Central memory CD8-positive, alpha-beta T cell (primary cell): ENCODE measurements at regions not wholly inside any gene's neighbourhood (a gene's known extent, or its start where the extent isn't known, plus 50 kb on each side); places are given as distances from the start of the nearest gene placed in this dataset.

Experiments used
- ATAC-seq: fragments of 150-1000 bp; cut with Tn5 transposase; replicated peaks from 2 replicates; pipeline ENCODE4 v1.10.0; 2022; ENCODE audit warnings: mild to moderate bottlenecking, moderate FRiP score, moderate number of reproducible peaks; ENCODE audit not compliant: poor library complexity, severe bottlenecking; ENCODE audit errors: extremely low read depth
- DNase-seq, 2 donors: peaks; one replicate each; pipeline ENCODE4 v3.0.0; 2021; ENCODE audit warnings: low spot score in 2 of 2
- H3K27ac Mint-ChIP-seq: one replicate; pipeline ENCODE4 v1.8.0; 2022; ENCODE audit warnings: low read depth, mild to moderate bottlenecking, moderate library complexity, mixed read lengths
- H3K27me3 Mint-ChIP-seq: one replicate; pipeline ENCODE4 v1.8.0; 2022; ENCODE audit warnings: mixed read lengths
- H3K36me3 Mint-ChIP-seq: one replicate; pipeline ENCODE4 v1.8.0; 2022; ENCODE audit warnings: mild to moderate bottlenecking, moderate library complexity, mixed read lengths; ENCODE audit not compliant: insufficient read depth
- H3K4me1 Mint-ChIP-seq: one replicate; pipeline ENCODE4 v1.8.0; 2022; ENCODE audit warnings: mixed read lengths
- H3K4me3 Mint-ChIP-seq: one replicate; pipeline ENCODE4 v1.8.0; 2022; ENCODE audit warnings: mild to moderate bottlenecking, moderate library complexity, mixed read lengths
- H3K9me3 Mint-ChIP-seq: one replicate; pipeline ENCODE4 v1.8.0; 2022; ENCODE audit warnings: mixed read lengths

DNA sequence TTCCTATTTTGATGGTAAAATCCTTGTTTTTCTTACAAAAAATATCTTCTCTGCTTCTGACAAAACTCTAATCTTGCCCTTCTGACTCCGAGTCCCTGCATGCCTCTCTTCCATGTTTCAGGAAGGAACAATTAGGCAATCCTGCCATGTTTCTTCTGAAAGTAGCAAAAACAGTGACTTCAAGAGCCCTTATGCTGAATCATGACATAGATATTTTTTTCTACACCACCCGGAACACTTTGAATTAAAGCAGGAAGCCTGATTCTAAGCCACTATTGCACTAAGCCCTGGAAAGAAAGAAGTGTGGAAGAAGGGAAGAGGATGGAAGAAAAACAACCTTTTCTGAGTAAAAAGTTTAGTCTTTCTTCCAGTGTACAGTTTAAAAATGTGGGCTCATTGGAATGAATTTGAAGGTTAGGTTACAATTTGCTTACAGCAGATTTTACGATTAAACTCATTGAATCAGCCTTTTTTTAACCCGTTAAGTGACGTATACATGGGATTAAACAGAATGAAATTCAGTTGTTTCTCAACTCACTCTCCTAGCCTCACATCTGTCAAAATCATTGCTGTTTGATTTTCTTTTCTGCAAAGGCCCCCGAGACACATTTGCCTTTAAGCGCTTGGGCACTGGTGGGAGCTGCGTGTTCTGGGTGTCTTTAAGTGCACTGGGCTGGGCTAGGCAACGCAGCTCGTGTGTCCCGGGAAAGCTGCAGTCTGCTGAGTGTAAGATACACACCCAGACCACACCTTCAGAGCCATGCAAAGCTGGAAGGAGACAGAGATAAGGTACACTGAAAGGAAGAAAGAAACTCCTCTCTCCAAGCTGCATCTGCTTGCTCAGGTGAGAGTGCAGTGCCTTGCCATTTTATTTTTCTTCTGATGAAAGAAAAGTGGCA lies 159.4 kb upstream of the CITED2 start:
- peaks cover 48% of the 10 kb centered on the region for H3K4me1 Mint-ChIP-seq

GRCh38 chr6:139533171-139533570 lies 158.7 kb upstream of the CITED2 start:
- no peak for ATAC-seq
- peaks cover 5% of the 10 kb centered on the region for H3K9me3 Mint-ChIP-seq
- no peaks in the 10 kb centered on the region for H3K27me3 Mint-ChIP-seq
- DNase-seq = no peak
- peaks cover 3% of the 10 kb centered on the region for H3K36me3 Mint-ChIP-seq
- H3K4me3 Mint-ChIP-seq = peak overlapping the region; percentile 36
- peaks cover 43% of the 10 kb centered on the region for H3K4me1 Mint-ChIP-seq
- H3K27ac Mint-ChIP-seq = peak overlapping the region; percentile 86

More for the DNA sequence above, 159.4 kb upstream of the CITED2 start:
- Mint-ChIP-seq H3K27me3 (no peaks in the 10 kb centered on the region), H3K9me3 (peaks cover 5% of the 10 kb centered on the region), H3K27ac (peak overlapping the region; percentile 86), H3K36me3 (peaks cover 3% of the 10 kb centered on the region), H3K4me3 (peak overlapping the region; percentile 45)
- no peak for ATAC-seq
- DNase-seq = no peak

DNA sequence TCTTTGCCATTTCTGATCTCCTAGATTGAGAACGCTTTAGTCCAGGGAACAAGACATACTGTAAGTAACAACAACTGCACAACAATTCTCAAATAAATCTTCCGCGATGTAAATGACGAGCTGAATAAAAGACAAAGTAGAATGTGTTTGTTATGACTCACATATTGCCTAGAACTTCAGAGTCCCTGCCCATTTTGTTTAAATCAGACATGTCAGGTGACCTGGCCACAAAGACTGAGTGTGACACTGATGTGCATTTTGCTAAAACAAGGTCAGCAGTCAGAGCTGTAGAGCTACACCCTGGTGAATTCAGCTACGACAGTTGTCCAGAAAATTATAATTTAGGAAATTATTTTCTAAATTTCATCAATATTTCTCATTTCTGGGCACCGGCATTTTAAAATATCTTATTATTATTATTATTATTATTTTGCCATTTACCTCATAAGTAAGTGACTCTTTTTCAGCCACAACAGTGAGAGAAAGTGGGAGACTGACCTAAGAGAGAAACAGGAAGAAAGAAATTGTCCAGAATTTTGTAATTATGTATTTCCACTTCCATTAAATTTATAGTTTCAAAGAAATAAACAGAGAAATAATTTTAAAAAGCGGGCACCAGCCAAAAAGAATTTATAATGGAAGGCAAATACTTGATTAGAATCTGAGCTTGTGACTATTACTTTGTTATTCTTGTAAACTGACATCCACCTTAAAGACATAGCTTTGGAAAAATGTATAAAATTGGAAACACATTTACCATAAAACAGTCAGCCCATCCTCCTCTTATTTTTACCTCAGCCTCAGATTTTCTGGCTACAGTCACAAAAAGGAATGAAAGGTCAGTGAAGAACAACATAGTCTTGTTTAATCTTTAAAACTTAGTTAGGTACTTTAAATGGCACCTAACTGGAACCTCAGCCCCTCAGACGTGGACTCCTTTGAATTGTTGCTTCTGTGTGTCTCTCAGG lies 157.0 kb upstream of the CITED2 start:
- Mint-ChIP-seq H3K36me3 (peaks cover 3% of the 10 kb centered on the region), H3K4me3 (peak overlapping the region; percentile 75), H3K4me1 (peaks cover 43% of the 10 kb centered on the region), H3K9me3 (peaks cover 5% of the 10 kb centered on the region), H3K27ac (peak overlapping the region; percentile 94), H3K27me3 (no peaks in the 10 kb centered on the region)
- ATAC-seq (peak; percentile 95), DNase-seq (peak in 1 of 2 donors; percentile 56)

- DNase-seq (no peak), ATAC-seq (peak; percentile 44)
- Mint-ChIP-seq H3K4me1 (peaks cover 36% of the 10 kb centered on the region), H3K4me3 (peak overlapping the region; percentile 75), H3K36me3 (peaks cover 3% of the 10 kb centered on the region), H3K27me3 (no peaks in the 10 kb centered on the region), H3K9me3 (peaks cover 5% of the 10 kb centered on the region), H3K27ac (peak overlapping the region; percentile 94)
Measured at GRCh38 chr6:139530561-139530960, 156.1 kb upstream of the CITED2 start.

- H3K4me3 Mint-ChIP-seq = peak overlapping the region; percentile 66
- ATAC-seq = no peak
- peak overlapping the region; percentile 94 for H3K27ac Mint-ChIP-seq
- peaks cover 3% of the 10 kb centered on the region for H3K36me3 Mint-ChIP-seq
- peaks cover 5% of the 10 kb centered on the region for H3K9me3 Mint-ChIP-seq
- peaks cover 29% of the 10 kb centered on the region for H3K4me1 Mint-ChIP-seq
- DNase-seq = no peak
- H3K27me3 Mint-ChIP-seq = no peaks in the 10 kb centered on the region
Measured at GRCh38 chr6:139529420-139529819, 155.0 kb upstream of the CITED2 start.

DNA sequence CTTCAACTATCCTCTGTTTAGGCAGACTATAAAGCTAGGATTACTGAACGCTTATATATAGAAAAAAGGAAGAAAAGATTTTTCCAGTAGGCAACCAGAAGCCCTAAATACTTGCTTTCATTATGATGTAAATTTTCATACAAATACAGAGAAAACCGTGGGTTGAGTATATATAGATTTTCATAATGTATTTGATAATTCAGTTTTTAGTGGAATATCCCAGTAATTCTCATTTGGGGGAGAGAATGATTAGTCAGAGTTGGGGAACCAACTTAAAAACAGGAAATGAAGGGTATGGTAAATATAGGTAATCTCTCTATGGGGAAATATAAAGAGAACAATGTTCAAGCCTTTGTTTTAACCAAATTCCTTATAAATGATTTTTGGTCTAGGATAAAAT lies 154.0 kb upstream of the CITED2 start:
- H3K27me3 Mint-ChIP-seq = no peaks in the 10 kb centered on the region
- no peak overlapping the region for H3K27ac Mint-ChIP-seq
- no peak overlapping the region for H3K4me3 Mint-ChIP-seq
- H3K4me1 Mint-ChIP-seq = peaks cover 21% of the 10 kb centered on the region
- DNase-seq (no peak), ATAC-seq (no peak)
- H3K9me3 Mint-ChIP-seq = peaks cover 5% of the 10 kb centered on the region
- H3K36me3 Mint-ChIP-seq = peaks cover 3% of the 10 kb centered on the region

- Mint-ChIP-seq H3K4me1 (peaks cover 9% of the 10 kb centered on the region), H3K36me3 (no peaks in the 10 kb centered on the region), H3K27me3 (no peaks in the 10 kb centered on the region), H3K4me3 (no peak overlapping the region), H3K9me3 (peaks cover 5% of the 10 kb centered on the region), H3K27ac (no peak overlapping the region)
- ATAC-seq = no peak
- no peak for DNase-seq
Measured at GRCh38 chr6:139525415-139525814, 151.0 kb upstream of the CITED2 start.

GRCh38 chr6:139523986-139524385 lies 149.5 kb upstream of the CITED2 start:
- Mint-ChIP-seq H3K27me3 (no peaks in the 10 kb centered on the region), H3K4me1 (no peaks in the 10 kb centered on the region), H3K36me3 (no peaks in the 10 kb centered on the region), H3K27ac (no peak overlapping the region), H3K9me3 (no peaks in the 10 kb centered on the region), H3K4me3 (no peak overlapping the region)
- ATAC-seq (no peak), DNase-seq (no peak)

DNA sequence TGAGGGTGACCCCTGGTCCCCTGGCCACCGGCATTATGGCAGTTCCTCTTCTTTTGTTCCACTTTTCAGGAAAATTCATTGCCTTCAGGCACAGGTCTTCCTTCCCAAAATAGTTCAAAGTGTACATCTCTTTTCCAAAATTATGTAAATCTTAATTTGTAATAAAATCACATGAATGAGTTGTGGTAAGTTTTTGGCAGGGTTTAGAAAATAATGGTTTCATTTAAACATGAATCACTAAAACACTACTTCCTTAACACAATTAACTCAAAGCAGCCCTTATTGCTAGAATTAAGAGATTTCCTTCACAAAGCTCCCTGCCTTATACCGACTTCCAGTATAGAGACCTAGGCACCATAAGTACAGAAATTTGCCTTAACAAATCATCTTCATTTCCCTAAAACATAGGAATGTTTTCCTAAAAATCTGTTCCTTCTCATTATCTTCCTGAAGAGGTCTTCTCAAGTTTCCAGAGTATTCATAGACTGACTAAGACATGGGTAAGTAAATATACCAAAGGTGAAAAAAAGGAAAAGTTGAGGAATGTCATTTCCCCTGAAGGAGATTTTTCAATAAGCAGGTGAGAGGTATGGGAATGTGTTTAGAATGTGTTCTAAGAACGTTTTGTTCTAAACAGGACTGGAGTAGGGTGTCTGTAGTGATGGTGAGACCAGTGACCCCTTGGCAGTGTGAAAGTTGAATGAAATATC lies 148.2 kb upstream of the CITED2 start:
- H3K36me3 Mint-ChIP-seq = no peaks in the 10 kb centered on the region
- no peaks in the 10 kb centered on the region for H3K9me3 Mint-ChIP-seq
- H3K27me3 Mint-ChIP-seq = no peaks in the 10 kb centered on the region
- DNase-seq (no peak), ATAC-seq (no peak)
- H3K4me3 Mint-ChIP-seq = no peak overlapping the region
- H3K4me1 Mint-ChIP-seq = no peaks in the 10 kb centered on the region
- H3K27ac Mint-ChIP-seq = no peak overlapping the region

- DNase-seq (no peak), ATAC-seq (no peak)
- Mint-ChIP-seq H3K9me3 (no peaks in the 10 kb centered on the region), H3K27me3 (no peaks in the 10 kb centered on the region), H3K4me3 (no peak overlapping the region), H3K36me3 (no peaks in the 10 kb centered on the region), H3K4me1 (no peaks in the 10 kb centered on the region), H3K27ac (no peak overlapping the region)
Measured at GRCh38 chr6:139521338-139521737, 146.9 kb upstream of the CITED2 start.

- H3K27me3 Mint-ChIP-seq = no peaks in the 10 kb centered on the region
- ATAC-seq (no peak), DNase-seq (no peak)
- no peak overlapping the region for H3K27ac Mint-ChIP-seq
- no peaks in the 10 kb centered on the region for H3K9me3 Mint-ChIP-seq
- peaks cover 2% of the 10 kb centered on the region for H3K4me1 Mint-ChIP-seq
- H3K36me3 Mint-ChIP-seq = no peaks in the 10 kb centered on the region
- no peak overlapping the region for H3K4me3 Mint-ChIP-seq
Measured at GRCh38 chr6:139520321-139520768, 145.9 kb upstream of the CITED2 start.

GRCh38 chr6:139519571-139520031 lies 145.2 kb upstream of the CITED2 start:
- DNase-seq (no peak), ATAC-seq (no peak)
- Mint-ChIP-seq H3K27ac (no peak overlapping the region), H3K9me3 (no peaks in the 10 kb centered on the region), H3K4me1 (peaks cover 9% of the 10 kb centered on the region), H3K36me3 (no peaks in the 10 kb centered on the region), H3K4me3 (no peak overlapping the region), H3K27me3 (no peaks in the 10 kb centered on the region)
